ENCODE measurements at regions not wholly inside any gene's neighbourhood (a gene's known extent, or its start where the extent isn't known, plus 50 kb on each side); places are given as distances from the start of the nearest gene placed in this dataset.
"Not testable (repeated sequence)": the region's sequence is repeated elsewhere in the genome, so short reads cannot be mapped to it uniquely, and the experiment has no call there.

DNA sequence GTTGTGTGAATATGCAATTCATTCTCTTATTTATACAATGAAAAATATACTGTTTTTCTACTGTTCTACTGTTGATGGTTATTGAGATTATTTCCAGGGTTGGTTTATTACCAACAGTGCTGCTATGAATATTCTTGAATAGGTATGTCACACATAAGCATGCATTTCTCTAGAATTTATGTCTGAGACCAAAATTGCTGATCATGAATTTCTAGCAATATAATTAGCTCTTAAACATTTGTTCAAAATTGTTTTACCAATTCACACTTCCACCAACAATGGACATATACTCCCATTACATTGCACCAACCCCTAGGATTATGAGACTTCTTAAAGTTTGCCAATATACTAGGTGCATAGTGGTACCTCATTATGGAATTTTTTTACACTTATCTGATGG is 164.1 kb upstream of the KCNQ5 start:
- DNase-seq (ENCODE audit: low read depth) = no peak

DNA sequence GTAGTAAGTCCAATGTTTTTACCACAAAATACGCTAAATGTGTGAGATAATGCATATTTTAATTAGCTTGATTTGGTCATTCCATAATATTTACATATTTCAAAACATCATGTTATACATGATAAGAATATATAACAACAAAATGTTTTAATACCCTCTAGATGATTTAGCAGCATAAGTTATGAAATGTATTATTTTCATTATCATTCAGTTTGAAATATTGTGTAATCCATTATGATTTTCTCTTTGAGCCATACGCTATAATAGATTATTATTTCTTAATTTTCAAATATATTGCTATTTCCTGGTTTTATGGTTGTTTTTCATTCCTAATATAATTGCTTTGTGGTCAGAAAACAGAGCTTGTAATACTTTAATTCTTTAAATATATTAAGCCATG is 163.3 kb upstream of the KCNQ5 start:
- DNase-seq (ENCODE audit: low read depth) = no peak

DNA sequence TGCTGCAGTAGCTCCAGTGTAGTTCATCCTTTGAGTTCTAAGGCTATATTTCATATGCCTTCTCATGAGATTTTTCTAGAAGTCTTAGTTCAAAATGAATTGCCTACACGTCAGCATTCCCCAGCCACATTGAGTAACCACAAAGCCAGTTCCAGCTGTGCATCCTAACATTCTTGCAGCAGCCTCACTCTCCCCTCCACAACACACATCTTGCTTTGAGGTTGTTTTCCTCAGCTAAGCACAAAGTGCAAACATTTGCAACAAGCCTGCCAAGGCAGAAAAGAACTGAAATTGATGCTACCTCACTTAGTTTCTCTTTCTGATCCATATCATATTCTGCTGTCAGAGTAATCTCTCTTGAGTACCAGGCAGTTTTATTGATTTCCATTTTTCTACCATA is 160.7 kb upstream of the KCNQ5 start:
- peak; percentile 11 for DNase-seq (ENCODE audit: low read depth)

DNA sequence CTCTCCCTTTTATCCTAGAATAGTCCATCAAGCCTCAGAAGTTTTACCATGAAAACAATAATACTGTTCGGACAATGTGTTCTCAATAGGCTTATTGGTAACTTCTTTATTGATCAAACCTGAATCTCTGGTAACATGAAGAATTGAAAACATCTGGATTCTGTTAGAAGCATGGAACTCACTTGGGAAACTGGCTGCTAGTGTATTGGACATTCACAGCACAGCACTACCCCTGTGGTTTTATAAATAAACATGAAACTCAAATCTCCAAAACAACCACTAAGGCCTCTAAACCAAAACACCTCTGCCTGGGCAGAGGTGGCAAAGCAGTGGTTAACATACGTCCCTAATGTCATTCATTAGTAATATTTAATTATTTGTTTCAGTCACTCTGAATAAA is 157.6 kb upstream of the KCNQ5 start:
- no peak for DNase-seq (ENCODE audit: low read depth)

DNA sequence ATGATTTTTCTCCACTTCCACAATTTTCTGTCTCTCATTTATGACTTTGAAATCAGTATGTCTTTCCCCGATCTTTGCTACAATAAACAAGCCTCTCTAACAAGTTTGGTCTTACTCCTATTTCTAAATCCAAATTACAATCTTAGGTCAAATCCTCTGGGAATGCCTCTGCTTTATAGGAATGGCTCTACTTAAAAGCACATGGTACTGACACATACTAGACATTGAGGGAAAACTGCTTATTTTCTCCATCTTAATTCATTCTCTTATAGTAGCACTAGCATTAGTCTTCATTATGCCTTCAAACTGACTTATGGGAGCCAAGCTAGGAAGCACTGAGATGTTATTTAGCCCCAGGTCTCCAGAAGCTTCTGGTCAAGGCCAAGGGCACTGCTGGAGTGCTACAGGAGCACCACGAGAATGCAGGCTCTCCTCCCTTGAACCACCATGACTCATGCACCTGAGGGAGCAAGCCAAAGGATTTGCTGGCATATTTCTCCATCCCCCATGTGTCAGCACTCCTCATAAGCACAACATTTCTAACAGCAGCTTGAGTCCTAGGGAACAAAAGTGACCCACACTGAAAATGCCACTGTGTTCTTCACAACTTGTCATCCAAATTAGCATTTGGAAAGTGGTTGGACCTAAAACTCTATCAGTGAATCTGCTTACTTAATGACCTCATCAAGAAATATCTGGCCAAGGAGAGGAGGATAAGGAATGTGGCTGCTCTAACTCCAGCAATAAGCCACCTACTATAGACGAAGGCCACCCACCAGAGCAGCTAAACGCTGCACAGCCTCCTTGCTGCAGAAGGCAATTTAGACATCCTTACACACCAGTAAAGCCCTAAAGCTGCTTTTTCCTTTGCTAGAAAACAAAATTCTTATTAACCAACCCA is 156.8 kb upstream of the KCNQ5 start:
- peak; percentile 87 for DNase-seq (ENCODE audit: low read depth)

DNA sequence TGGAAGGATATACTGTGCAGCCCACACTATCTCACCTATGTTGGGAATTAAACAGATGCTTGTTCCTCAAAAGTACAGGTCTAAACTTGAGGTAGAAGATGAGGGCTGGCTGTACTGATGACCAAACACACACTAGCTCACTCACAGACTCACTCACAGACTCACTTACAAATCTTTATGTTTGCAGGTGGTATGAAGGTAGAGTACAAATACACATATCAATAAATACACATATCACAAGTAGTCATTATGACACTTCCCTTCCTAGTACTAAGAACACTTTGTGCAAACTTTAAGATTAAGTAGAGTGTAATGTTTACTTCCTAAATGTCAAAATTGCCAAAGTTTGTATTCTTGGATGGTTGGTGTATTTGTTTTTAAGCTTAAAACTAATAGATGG is 155.4 kb upstream of the KCNQ5 start:
- no peak for DNase-seq (ENCODE audit: low read depth)

DNA sequence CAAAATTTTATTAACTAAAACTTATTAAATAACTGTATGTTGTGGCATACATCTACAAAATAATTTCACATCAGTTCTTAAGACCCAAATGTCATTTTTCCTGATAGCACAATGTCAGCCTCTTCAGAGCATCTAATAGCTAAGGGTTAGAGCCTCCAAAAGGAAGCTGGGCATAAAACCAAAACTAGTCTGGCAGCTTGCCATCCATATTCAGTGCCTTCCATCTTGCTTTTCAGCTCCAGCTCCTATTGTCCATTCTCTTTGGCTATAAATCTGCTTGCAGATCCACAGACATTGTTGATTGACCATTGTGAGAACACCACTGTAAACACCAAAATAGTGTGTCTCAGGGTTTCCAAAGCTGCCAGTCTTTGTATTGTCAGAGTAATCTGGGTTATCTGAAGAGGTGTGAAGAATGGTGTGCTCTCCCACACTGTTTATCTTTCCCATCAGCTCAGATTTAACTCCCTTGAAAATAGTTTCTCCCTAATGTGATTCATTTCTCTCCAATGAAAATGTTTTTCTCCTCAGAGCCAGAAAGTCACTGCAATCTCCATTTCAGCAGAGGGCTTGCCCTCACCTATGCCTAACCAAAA is 154.8 kb upstream of the KCNQ5 start:
- no peak for DNase-seq (ENCODE audit: low read depth)

DNA sequence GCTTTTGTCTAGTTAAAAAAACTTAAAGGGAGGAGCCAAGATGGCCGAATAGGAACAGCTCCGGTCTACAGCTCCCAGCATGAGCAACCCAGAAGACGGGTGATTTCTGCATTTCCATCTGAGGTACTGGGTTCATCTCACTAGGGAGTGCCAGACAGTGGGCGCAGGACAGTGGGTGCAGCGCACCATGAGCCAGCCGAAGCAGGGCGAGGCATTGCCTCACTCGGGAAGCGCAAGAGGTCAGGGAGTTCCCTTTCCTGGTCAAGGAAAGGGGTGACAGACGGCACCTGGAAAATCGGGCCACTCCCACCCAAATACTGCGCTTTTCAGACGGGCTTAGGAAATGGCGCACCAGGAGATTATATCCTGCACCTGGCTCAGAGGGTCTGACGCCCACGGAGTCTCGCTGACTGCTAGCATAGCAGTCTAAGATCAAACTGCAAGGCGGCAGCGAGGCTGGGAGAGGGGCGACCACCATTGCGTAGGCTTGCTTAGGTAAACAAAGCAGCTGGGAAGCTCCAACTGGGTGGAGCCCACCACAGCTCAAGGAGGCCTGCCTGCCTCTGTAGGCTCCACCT is 152.4 kb upstream of the KCNQ5 start:
- not testable (repeated sequence) for DNase-seq (ENCODE audit: low read depth)

DNA sequence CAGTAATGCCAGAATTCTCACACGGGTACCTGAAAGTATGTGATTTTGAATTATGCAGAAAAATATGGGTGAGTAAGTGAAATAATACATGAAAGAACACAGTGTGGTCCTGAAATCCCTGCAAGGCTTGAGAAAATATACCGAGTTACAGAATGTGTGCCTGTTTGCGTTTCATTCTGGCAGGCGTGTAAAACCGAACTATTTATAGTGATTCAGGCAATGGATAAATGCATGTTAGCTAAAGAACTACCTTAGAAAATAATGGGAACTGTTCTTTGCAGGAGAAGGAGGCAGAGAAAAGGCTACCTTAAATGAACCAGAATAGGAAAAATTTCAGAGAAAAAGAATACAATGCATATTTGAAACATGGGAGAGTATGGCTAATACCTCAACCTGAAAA is 145.8 kb upstream of the KCNQ5 start:
- DNase-seq (ENCODE audit: low read depth) = no peak

DNA sequence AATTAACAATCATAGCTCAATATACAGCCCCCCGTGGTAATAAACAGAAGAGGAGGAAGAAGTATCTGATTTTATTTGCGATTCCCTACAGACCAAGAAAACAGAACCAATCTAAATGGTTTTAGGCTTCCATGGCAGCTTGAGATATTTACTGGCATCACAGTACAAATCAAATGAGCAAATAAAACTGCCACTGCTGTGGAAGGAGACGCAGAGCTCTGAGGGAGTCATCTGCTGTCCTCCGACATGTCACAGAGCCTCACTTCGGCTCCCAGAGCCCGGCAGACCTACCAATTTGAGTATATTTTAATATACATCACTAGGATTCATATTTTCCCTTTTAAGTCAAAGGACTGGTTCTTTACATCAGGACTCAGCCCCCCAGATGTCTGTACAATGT is 145.2 kb upstream of the KCNQ5 start:
- no peak for DNase-seq (ENCODE audit: low read depth)

DNA sequence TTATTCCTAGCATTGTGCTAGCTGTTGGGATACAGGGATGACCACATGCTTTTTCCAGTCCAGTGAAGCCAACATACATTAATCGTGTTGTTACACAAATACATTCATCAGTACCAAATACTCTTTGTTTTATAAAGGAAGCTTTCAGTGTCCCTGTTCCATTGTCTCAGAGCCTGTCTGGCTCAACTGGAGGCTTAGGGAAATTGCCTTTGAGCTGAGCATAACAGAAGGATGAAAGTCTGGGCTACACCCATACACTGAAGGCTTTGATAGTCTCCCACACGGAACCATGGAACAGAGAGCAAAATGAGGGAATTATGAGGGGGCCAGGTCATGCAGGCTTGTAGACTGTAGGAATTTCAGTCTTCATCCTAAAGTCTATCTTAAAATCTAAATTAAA is 126.4 kb upstream of the KCNQ5 start:
- no peak for DNase-seq (ENCODE audit: low read depth)

DNA sequence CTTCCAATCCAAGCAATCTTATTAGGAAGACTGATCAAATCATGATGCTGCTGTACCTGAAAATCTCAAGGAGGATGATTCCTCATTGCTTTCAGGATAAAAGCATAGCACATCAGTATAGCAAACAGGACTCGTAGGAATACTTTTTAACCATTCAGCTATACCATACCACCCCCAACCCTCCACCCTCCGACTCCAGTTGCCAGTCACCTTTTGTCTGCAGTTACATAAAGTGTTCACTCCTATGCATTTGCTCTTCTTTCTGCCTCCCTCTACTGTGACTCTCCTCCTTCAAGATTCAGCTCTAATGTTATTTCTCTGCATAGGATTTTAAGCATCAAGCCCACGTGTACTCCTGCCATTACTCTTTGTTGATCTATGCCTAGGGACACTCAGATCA is 124.7 kb upstream of the KCNQ5 start:
- no peak for DNase-seq (ENCODE audit: low read depth)

DNA sequence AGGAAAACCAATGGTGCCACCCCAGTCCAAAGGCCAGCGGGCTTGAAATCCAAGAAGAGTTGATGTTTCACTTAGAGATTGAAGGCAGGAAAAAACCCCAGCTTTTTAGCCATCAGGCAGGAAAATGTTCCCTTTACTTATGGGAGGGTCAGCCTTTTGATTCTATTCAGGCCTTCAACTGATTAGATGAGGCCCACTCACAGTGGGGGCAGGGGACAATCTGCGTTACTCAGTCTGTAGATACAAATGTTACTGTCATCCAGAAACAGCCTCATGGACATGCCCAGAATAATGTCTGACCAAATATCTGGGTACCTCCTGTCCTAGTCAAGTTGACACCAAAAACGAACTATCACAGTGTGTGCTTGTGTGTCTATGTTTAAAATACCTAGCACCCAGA is 121.2 kb upstream of the KCNQ5 start:
- no peak for DNase-seq (ENCODE audit: low read depth)

DNA sequence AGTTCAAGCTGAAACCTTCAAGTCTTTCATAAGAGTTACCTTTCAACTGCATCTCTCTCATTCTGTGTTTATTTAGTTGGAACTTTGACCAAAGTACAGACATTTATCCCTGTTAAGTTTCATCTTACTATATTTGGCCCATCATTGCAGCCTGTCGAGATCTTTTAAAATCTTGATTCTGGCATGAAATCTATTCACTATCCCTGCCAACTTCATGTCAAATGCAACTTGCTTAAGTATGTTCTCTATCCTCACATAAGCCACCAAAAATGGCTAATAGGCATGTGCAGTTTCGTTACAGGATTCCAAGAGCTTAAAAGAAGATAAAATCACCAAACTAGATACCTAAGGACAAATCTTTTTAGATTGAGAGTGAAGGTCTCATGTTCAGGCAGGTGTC is 117.5 kb upstream of the KCNQ5 start:
- no peak for DNase-seq (ENCODE audit: low read depth)

DNA sequence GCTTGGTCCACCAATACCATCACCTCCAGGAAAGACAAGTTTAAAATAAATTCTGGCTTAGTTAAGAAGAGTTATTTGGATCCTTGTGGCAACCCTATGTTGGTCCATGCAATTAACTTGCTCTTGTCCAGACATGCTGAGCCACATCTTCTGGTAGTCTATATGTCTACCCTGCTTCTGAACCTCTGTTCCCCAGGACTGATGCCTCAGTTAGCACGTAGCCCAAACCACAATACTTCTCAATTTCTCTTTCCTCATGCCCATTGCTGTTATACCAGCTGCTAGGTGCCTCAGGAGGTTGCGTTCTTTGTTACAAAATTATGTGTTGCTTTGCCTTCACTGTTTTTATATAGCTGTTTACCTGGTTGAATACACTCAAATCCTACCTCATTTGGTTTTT is 116.4 kb upstream of the KCNQ5 start:
- DNase-seq (ENCODE audit: low read depth) = no peak

DNA sequence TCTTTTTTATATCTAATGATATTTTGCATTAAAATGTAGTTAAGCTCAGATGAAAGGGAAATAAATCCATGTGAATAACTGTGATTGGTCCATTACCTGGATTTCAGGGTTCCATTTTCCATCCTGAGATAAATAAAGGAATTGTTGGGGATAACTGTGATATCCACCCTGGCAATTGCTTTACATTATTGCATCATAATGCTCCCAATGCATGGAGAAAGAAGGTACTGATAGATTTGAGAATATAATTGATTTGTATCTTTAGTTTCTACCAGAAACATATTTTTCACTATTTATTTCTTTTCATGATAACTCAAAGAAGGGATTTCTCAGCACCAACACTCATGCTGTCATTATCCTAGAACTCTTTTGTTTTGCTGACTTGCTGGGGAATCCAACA is 102.0 kb upstream of the KCNQ5 start:
- DNase-seq (ENCODE audit: low read depth) = no peak

DNA sequence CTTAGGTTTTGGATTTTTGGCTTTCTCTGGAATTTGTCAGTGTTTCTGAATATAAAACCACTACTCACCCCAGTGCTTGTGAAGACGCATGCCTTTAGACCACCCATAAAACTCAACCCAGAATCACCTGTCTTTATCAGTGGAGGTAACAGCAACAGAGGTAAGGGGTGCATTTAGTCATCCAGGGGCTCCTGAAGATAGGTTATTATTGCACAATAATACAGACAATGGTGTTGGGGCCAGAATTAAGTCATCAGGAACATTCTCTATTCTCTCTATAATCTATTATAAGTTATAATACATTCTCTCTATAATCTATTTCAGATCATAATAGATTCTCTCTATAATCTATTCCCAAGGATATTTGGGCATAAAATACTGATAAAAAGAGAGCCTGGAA is 100.2 kb upstream of the KCNQ5 start:
- DNase-seq (ENCODE audit: low read depth) = no peak

DNA sequence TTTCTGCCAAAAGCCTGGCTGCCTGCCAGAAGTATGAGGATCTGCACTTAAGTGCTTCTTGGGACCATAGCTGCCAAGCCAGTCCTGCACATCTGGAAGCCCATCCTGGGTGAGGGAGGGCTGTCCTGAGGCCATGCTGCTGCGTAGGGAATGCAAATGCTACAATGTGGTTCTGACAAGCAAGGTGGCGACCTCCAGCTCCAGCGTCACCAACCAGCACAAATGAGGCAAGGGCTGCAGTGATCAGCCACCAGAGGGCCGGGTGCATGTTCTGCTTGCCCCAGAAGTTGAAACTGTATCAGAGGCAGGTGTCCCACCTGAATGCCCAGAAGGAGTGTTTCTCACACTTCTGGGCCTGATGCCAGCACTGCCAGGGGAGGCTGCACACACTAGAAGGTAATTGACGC is 99.1 kb upstream of the KCNQ5 start:
- peak; percentile 18 for DNase-seq (ENCODE audit: low read depth)

DNA sequence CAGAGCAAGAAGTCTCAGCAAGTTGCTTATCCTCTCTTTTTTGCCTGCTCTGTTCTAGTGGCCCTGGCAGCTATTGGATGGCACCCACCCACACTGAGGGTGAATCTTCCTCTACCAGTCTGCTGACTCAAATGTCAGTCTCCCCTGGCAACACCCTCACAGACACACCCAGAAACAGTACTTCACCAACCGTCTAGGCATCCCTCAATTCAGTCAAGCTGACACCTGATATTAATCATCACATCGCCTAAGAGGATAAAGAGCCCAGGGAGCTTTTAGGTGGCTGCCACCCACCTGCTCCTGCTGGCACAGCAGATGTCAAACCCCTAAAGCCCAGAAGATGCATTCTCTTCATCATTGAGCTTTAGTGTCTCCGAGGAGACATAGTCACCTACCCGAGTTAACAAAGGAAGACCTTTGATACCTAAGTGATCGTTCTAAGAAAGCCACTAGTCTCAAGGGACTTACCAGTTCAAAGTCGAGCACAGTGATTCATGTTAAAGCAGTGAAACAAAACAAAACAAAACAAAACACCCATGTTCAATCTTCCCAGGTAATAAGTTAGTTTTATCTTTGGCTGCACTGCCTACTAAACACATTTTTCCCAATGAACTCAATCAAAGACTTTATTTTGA is 97.7 kb upstream of the KCNQ5 start:
- DNase-seq (ENCODE audit: low read depth) = peak; percentile 1

DNA sequence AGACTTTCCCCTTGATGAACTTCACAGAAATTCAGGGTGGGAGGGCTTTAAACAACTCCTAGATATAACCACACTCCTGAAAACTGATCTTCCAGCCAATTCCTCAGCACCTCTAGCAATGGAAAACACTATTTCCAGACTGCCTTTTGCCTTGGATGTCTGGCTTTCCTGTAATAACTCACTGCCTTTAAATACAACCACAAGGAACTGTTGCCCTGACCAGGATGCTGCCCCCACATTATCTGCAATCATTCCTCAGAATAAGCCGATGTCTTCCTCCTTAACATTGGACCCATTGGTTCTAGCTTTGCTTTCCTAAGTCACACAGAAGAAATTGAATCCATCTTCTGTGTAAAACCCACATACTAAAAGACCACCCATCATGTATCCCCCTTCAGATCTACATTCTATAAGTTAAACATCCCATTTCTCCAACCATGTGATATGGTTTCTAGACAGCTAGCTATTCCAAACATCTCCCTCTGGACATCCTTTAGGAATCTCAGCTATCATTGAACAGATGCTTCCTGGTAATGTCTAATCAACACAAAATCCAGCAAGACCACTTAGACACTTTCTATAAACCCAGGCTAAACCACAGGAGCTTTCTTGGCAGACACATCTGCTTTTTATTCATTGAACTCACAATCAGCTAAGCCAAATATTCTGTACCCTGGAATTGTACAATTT is 95.9 kb upstream of the KCNQ5 start:
- DNase-seq (ENCODE audit: low read depth) = no peak

DNA sequence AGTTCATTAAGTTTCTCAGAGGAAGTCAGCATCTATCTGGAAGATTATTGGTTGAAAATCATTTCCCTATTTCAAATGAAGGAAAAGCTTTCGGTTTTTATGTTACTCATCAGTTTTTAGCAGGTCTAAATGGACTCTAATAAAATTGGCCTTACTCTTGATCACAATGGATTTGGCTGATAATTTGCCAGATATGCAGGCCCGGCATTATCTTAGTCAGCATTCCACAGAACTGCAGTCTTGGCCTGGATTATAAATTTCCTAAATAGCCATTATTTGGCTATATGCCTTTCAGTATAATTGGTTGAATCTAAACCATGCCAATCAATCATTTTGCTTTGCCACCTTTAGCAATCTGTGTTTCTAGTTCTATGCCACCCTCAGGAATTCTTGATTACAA is 91.7 kb upstream of the KCNQ5 start:
- no peak for DNase-seq (ENCODE audit: low read depth)

DNA sequence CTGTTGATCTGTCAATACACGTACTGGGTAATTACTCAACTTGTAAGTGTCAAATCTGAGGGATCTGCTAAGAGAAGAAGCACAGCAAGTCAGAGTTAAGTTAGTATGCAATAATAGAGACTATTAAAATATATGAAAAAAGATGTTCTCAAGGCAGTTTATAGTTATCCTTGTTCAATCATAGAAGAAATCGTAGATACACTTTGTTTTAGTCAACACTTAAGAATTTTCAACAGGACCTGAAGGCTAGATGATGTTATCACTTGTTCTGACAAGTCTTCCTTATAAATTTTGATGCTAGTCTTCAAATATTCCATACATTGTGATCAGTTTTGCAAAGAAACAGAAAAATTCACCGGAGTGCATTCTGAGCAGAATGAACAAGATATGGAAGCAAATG is 91.1 kb upstream of the KCNQ5 start:
- no peak for DNase-seq (ENCODE audit: low read depth)

Data from HT1080 (cell line).